ENCODE measurements at regions not wholly inside any gene's neighbourhood (a gene's known extent, or its start where the extent isn't known, plus 50 kb on each side); places are given as distances from the start of the nearest gene placed in this dataset.

GRCh38 chr1:214900590-214900989 lies 181.9 kb upstream of the KCNK2 start:
- POLR2A ChIA-PET, result no interaction called here
- no peaks in the 10 kb centered on the region for H3K36me3 ChIP-seq (replicated peaks in 1 of 2; ENCODE audit: control insufficient read depth in 1 of 2, insufficient read depth in 2 of 2, low read length in 1 of 2)
- no peaks in the 10 kb centered on the region for H3K9me3 ChIP-seq
- H3K4me2 ChIP-seq, result no peak overlapping the region
- no peak for DNase-seq
- no peak overlapping the region for H3K27ac ChIP-seq (ENCODE audit: low read depth in 2 of 2, low read length in 1 of 2)
- H3K4me1 ChIP-seq (ENCODE audit: control insufficient read depth in 1 of 2, insufficient read depth in 2 of 2, low read depth in 1 of 2, low read length in 1 of 2), result peaks cover 0 to 6% of the 10 kb centered on the region in 2 experiments; a peak in 2 of 4 replicates
- no peak overlapping the region for H2AFZ ChIP-seq (ENCODE audit: low read depth)
- 64% methylated on average over 4 of the region's 4 CpGs for WGBS (ENCODE audit: low lambda C conversion rate)
- no peak overlapping the region for H3K4me3 ChIP-seq (ENCODE audit: low read depth in 2 of 2, low read length in 1 of 2)
- H3K9me2 ChIP-seq, result no peaks in the 10 kb centered on the region
- TF ChIP-seq EP300 (IDR thresholded peaks at IDR 0.05; ENCODE audit: borderline replicate concordance in 1 of 2, low read depth in 1 of 2, low read length in 1 of 2) (no peak), REST (IDR thresholded peaks at IDR 0.05; ENCODE audit: low read depth, low read length) (no peak), RXRA (IDR thresholded peaks at IDR 0.05; ENCODE audit: borderline replicate concordance, low read depth) (no peak)
- no peaks in the 10 kb centered on the region for H3K79me2 ChIP-seq (ENCODE audit: insufficient read depth)
- no peaks in the 10 kb centered on the region for H3K27me3 ChIP-seq (ENCODE audit: insufficient read depth)
- no peaks in the 10 kb centered on the region for H4K20me1 ChIP-seq (ENCODE audit: insufficient read depth)
- CTCF ChIA-PET, result no interaction called here
- no peak overlapping the region for H3K9ac ChIP-seq
- H3F3A ChIP-seq (replicated peaks; ENCODE audit: insufficient read depth), result peaks cover 16% of the 10 kb centered on the region

- Histone ChIP-seq H3K4me1 (ENCODE audit: control insufficient read depth in 1 of 2, insufficient read depth in 2 of 2, low read depth in 1 of 2, low read length in 1 of 2) (peaks cover 0 to 6% of the 10 kb centered on the region in 2 experiments; a peak in 2 of 4 replicates), H3K9ac (no peak overlapping the region; the same call in 1 of the 2 replicates), H3K9me2 (no peaks in the 10 kb centered on the region), H3K9me3 (no peaks in the 10 kb centered on the region), H3K79me2 (ENCODE audit: insufficient read depth) (no peaks in the 10 kb centered on the region), H3K27ac (ENCODE audit: low read depth in 2 of 2, low read length in 1 of 2) (peak overlapping the region; percentile 43 to 55; a peak in 3 of 4 replicates), H3K4me3 (ENCODE audit: low read depth in 2 of 2, low read length in 1 of 2) (no peak overlapping the region), H3K27me3 (ENCODE audit: insufficient read depth) (no peaks in the 10 kb centered on the region), H3F3A (replicated peaks; ENCODE audit: insufficient read depth) (peaks cover 16% of the 10 kb centered on the region), H3K36me3 (replicated peaks in 1 of 2; ENCODE audit: control insufficient read depth in 1 of 2, insufficient read depth in 2 of 2, low read length in 1 of 2) (no peaks in the 10 kb centered on the region), H3K4me2 (no peak overlapping the region), H4K20me1 (ENCODE audit: insufficient read depth) (no peaks in the 10 kb centered on the region), H2AFZ (ENCODE audit: low read depth) (peak overlapping the region; percentile 60)
- ChIA-PET CTCF (no interaction called here), POLR2A (no interaction called here)
- no peak for DNase-seq
- 6% methylated on average over 2 of the region's 2 CpGs for WGBS (ENCODE audit: low lambda C conversion rate)
- TF ChIP-seq PBX3 (IDR thresholded peaks at IDR 0.05) (peak; percentile 84), FOXJ3 (CRISPR knock-in tag; IDR thresholded peaks at IDR 0.05) (no peak), ZBTB33 (IDR thresholded peaks at IDR 0.05; ENCODE audit: borderline replicate concordance, low read depth) (no peak), TCF12 (IDR thresholded peaks at IDR 0.05) (peak; percentile 51; the same call in 1 of the 2 replicates), USF2 (IDR thresholded peaks at IDR 0.05; ENCODE audit: borderline replicate concordance, low read depth, low read length) (no peak), POLR2AphosphoS5 (IDR thresholded peaks at IDR 0.05; ENCODE audit: low read depth, low read length) (no peak), EP300 (IDR thresholded peaks at IDR 0.05; ENCODE audit: borderline replicate concordance in 1 of 2, low read depth in 1 of 2, low read length in 1 of 2) (peak in 1 of 2 experiments; percentile 71; a peak in 2 of 4 replicates), USF1 (IDR thresholded peaks at IDR 0.05; ENCODE audit: borderline replicate concordance, low read depth) (no peak), TAF1 (IDR thresholded peaks at IDR 0.05; ENCODE audit: borderline replicate concordance, low read depth, low read length) (no peak), ELF1 (IDR thresholded peaks at IDR 0.05) (no peak), CHD2 (IDR thresholded peaks at IDR 0.05; ENCODE audit: low read length, partially characterized antibody) (no peak), SIN3A (IDR thresholded peaks at IDR 0.05; ENCODE audit: borderline replicate concordance, low read depth, low read length) (no peak), RXRA (IDR thresholded peaks at IDR 0.05; ENCODE audit: borderline replicate concordance, low read depth) (peak; percentile 27; the same call in 1 of the 2 replicates), FOSL2 (IDR thresholded peaks at IDR 0.05; ENCODE audit: borderline replicate concordance, low read depth) (peak; percentile 76), MXI1 (IDR thresholded peaks at IDR 0.05; ENCODE audit: low read depth, low read length) (no peak), YY1 (IDR thresholded peaks at IDR 0.05; ENCODE audit: low read depth) (no peak), RFX5 (IDR thresholded peaks at IDR 0.05; ENCODE audit: low read length) (no peak), MEF2A (IDR thresholded peaks at IDR 0.05; ENCODE audit: borderline replicate concordance, low read depth) (0 out of 2 replicates have a peak, but pooled peaks have one; percentile 8)
Measured at GRCh38 chr1:214901718-214902117, 180.8 kb upstream of the KCNK2 start.

Data from SK-N-SH (cell line).